ENCODE measurements at regions not wholly inside any gene's neighbourhood (a gene's known extent, or its start where the extent isn't known, plus 50 kb on each side); places are given as distances from the start of the nearest gene placed in this dataset.

- no peak for TF ChIP-seq EZH2phosphoT487 (IDR thresholded peaks at IDR 0.05; ENCODE audit: low read depth)
- TF ChIP-seq, protein P1, sequence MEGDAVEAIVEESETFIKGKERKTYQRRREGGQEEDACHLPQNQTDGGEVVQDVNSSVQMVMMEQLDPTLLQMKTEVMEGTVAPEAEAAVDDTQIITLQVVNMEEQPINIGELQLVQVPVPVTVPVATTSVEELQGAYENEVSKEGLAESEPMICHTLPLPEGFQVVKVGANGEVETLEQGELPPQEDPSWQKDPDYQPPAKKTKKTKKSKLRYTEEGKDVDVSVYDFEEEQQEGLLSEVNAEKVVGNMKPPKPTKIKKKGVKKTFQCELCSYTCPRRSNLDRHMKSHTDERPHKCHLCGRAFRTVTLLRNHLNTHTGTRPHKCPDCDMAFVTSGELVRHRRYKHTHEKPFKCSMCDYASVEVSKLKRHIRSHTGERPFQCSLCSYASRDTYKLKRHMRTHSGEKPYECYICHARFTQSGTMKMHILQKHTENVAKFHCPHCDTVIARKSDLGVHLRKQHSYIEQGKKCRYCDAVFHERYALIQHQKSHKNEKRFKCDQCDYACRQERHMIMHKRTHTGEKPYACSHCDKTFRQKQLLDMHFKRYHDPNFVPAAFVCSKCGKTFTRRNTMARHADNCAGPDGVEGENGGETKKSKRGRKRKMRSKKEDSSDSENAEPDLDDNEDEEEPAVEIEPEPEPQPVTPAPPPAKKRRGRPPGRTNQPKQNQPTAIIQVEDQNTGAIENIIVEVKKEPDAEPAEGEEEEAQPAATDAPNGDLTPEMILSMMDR (IDR thresholded peaks at IDR 0.05; ENCODE audit: low read depth, low read length): no peak
These were observed 431.8 kb downstream of the PMP22 start for GRCh38 chr17:14833201-14833785.
